ENCODE measurements at regions not wholly inside any gene's neighbourhood (a gene's known extent, or its start where the extent isn't known, plus 50 kb on each side); places are given as distances from the start of the nearest gene placed in this dataset.

GRCh38 chr6:811191-811590 lies 118.3 kb upstream of the EXOC2 start:
- TF ChIP-seq, protein P1, sequence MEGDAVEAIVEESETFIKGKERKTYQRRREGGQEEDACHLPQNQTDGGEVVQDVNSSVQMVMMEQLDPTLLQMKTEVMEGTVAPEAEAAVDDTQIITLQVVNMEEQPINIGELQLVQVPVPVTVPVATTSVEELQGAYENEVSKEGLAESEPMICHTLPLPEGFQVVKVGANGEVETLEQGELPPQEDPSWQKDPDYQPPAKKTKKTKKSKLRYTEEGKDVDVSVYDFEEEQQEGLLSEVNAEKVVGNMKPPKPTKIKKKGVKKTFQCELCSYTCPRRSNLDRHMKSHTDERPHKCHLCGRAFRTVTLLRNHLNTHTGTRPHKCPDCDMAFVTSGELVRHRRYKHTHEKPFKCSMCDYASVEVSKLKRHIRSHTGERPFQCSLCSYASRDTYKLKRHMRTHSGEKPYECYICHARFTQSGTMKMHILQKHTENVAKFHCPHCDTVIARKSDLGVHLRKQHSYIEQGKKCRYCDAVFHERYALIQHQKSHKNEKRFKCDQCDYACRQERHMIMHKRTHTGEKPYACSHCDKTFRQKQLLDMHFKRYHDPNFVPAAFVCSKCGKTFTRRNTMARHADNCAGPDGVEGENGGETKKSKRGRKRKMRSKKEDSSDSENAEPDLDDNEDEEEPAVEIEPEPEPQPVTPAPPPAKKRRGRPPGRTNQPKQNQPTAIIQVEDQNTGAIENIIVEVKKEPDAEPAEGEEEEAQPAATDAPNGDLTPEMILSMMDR (IDR thresholded peaks at IDR 0.05; ENCODE audit: low read length): no peak
- TF ChIP-seq EZH2phosphoT487 (IDR thresholded peaks at IDR 0.05; ENCODE audit: low read length) (no peak), EZH2 (optimal IDR thresholded peaks at IDR 0.05; ENCODE audit: low read depth, low read length) (no peak)

All from MM.1S (cell line).